Sigmoid colon (tissue), 6 donors: ENCODE measurements at regions not wholly inside any gene's neighbourhood (a gene's known extent, or its start where the extent isn't known, plus 50 kb on each side); places are given as distances from the start of the nearest gene placed in this dataset.

Experiments
- DNase-seq: peaks from one replicate; pipeline ENCODE4 v3.0.0-alpha.2; 2019
- H3K27ac ChIP-seq, 4 donors: fragments of 200-600 bp; sonication (generic); one replicate each; pipeline ENCODE4 v1.5.1; 2016 to 2019; ENCODE audit warnings: mild to moderate bottlenecking in 1 of 4
- H3K27me3 ChIP-seq, 3 donors: fragments of 200-600 bp; sonication (generic); one replicate each; pipeline ENCODE4 v1.5.1; 2019; ENCODE audit warnings: mild to moderate bottlenecking in 1 of 3
- H3K36me3 ChIP-seq, 4 donors: fragments of 200-600 bp; sonication (generic); one replicate each; pipeline ENCODE4 v1.5.1; 2016 to 2019
- H3K4me1 ChIP-seq, 4 donors: fragments of 200-600 bp; sonication (generic); one replicate each; pipeline ENCODE4 v1.5.1; 2017 to 2019
- H3K4me3 ChIP-seq, 4 donors: fragments of 200-600 bp; sonication (generic); one replicate each; pipeline ENCODE4 v1.5.1; 2017 to 2019; ENCODE audit warnings: mild to moderate bottlenecking in 2 of 4, moderate library complexity in 1 of 4
- H3K9me3 ChIP-seq, 4 donors: fragments of 200-600 bp in 3 of 4; sonication (generic) in 3 of 4; one replicate each; pipeline versions ENCODE4 v1.5.1 to v1.6.1; 2013 to 2019
- CTCF ChIP-seq, 4 experiments: fragments of 450-650 bp in 3 of 4; fragments of 200-600 bp in 1 of 4; IDR thresholded peaks; one replicate each; pipeline ENCODE4 v1.5.1; 2016 to 2019; ENCODE audit warnings: antibody characterized with exemption in 4 of 4, mild to moderate bottlenecking in 3 of 4, moderate library complexity in 2 of 4
- EP300 ChIP-seq, 4 donors: sonication (generic); formaldehyde crosslinking; IDR thresholded peaks; one replicate each; pipeline ENCODE4 v1.6.1; 2017; ENCODE audit warnings: antibody characterized with exemption in 4 of 4
- POLR2A ChIP-seq, 2 donors: fragments of 450-650 bp; IDR thresholded peaks; one replicate each; pipeline ENCODE4 v1.6.1; 2016; ENCODE audit warnings: antibody characterized with exemption in 2 of 2, mild to moderate bottlenecking in 2 of 2, moderate library complexity in 2 of 2
- POLR2AphosphoS5 ChIP-seq, 4 donors: sonication (generic); formaldehyde crosslinking; IDR thresholded peaks; one replicate each; pipeline ENCODE4 v1.6.1; 2017; ENCODE audit warnings: antibody characterized with exemption in 4 of 4
- WGBS, 2 donors: extraction: QIAGEN DNeasy Blood & Tissue Kit; methylation state at CpG; one replicate each; pipeline ENCODE4 v1.1.7; 2013; 5-methylcytosine and 5-hydroxymethylcytosine counted together
- intact Hi-C: fragments of 100-400 bp; cut with DNase I; formaldehyde crosslinking; loops from one replicate; pipeline ENCODE4 v1.15.1; 2023
- donor health status: healthy with polysubstance abuse.
- donor health status: healthy.

DNA sequence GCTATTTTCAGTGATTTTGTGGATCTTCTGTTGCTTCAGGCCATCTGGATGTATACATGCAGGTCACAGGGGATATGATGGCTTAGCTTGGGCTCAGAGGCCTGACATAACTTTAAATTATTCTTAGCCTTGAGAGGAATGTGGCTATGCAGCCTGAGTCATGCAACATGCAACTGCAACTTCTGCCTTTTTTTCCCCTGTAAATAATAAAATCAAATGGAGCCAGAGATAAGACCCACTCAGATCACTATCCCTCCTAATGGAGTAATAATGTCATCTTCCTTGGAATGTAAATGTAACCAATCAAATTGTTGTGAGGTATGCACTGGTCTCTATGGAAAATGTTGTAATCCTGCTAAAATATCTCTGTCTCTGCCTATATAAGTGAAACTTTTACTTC lies 54.9 kb downstream of the MAGEB17 start:
- Histone ChIP-seq H3K4me1 (no peaks in the 10 kb centered on the region), H3K36me3 (no peaks in the 10 kb centered on the region), H3K4me3 (no peak overlapping the region), H3K27ac (no peak overlapping the region), H3K9me3 (no peaks in the 10 kb centered on the region), H3K27me3 (no peaks in the 10 kb centered on the region)
- intact Hi-C loops = no loop called here
- no peak for TF ChIP-seq POLR2AphosphoS5 (IDR thresholded peaks at IDR 0.05)
- TF ChIP-seq EP300 (IDR thresholded peaks at IDR 0.05) = no peak
- no peak for TF ChIP-seq CTCF (IDR thresholded peaks at IDR 0.05)
- no peak for TF ChIP-seq POLR2A (IDR thresholded peaks at IDR 0.05)
- DNase-seq = no peak

GRCh38 chrX:16223385-16223784 lies 56.1 kb downstream of the MAGEB17 start:
- 89 to 100% methylated on average over 1 of the region's 1 CpG for WGBS, 2 donors
- Histone ChIP-seq H3K4me1 (no peaks in the 10 kb centered on the region), H3K27me3 (no peaks in the 10 kb centered on the region), H3K4me3 (no peak overlapping the region), H3K9me3 (no peaks in the 10 kb centered on the region), H3K27ac (no peak overlapping the region), H3K36me3 (no peaks in the 10 kb centered on the region)
- intact Hi-C loops = no loop called here
- no peak for DNase-seq
- TF ChIP-seq EP300 (IDR thresholded peaks at IDR 0.05) (no peak), POLR2AphosphoS5 (IDR thresholded peaks at IDR 0.05) (no peak), POLR2A (IDR thresholded peaks at IDR 0.05) (no peak), CTCF (IDR thresholded peaks at IDR 0.05) (no peak)

DNA sequence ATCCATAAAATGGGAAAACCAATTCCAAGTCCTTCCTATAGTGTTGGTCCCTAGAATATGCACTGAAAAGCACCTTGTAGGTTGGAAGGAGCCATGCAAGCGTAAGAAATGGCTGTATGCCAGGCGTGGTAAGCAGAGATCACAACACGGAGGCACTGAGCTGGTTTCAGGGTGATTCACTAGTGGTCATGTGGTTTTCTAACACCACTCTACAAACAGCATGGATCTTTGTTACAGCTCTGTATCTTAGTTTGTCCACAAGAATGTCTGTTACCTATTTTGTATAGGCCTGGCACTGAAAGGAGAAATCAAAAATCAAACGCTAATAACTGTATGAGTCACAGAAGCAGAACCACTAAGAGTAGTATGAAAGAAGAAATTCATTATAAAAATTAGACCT lies 71.9 kb downstream of the MAGEB17 start:
- 89 to 90% methylated on average over 4 of the region's 4 CpGs for WGBS, 2 donors
- Histone ChIP-seq H3K27ac (no peak overlapping the region), H3K36me3 (no peaks in the 10 kb centered on the region), H3K4me3 (no peak overlapping the region), H3K4me1 (no peaks in the 10 kb centered on the region), H3K27me3 (no peaks in the 10 kb centered on the region), H3K9me3 (no peaks in the 10 kb centered on the region)
- no peak for DNase-seq
- TF ChIP-seq CTCF (IDR thresholded peaks at IDR 0.05) = no peak
- no peak for TF ChIP-seq EP300 (IDR thresholded peaks at IDR 0.05)
- no peak for TF ChIP-seq POLR2AphosphoS5 (IDR thresholded peaks at IDR 0.05)
- no peak for TF ChIP-seq POLR2A (IDR thresholded peaks at IDR 0.05)
- intact Hi-C loops = no loop called here

- WGBS, 2 donors = 80 to 90% methylated on average over 2 of the region's 2 CpGs
- TF ChIP-seq CTCF (IDR thresholded peaks at IDR 0.05) = no peak
- TF ChIP-seq EP300 (IDR thresholded peaks at IDR 0.05) = no peak
- TF ChIP-seq POLR2A (IDR thresholded peaks at IDR 0.05) = no peak
- TF ChIP-seq POLR2AphosphoS5 (IDR thresholded peaks at IDR 0.05) = no peak
- H3K9me3 ChIP-seq = no peaks in the 10 kb centered on the region
- no peaks in the 10 kb centered on the region for H3K27me3 ChIP-seq
- intact Hi-C loops = no loop called here
- H3K4me3 ChIP-seq = no peak overlapping the region
- H3K36me3 ChIP-seq = no peaks in the 10 kb centered on the region
- H3K4me1 ChIP-seq = no peaks in the 10 kb centered on the region
- no peak for DNase-seq
- H3K27ac ChIP-seq = no peak overlapping the region
These were observed 73.1 kb downstream of the MAGEB17 start for GRCh38 chrX:16240231-16240905.

- H3K36me3 ChIP-seq = no peaks in the 10 kb centered on the region
- TF ChIP-seq CTCF (IDR thresholded peaks at IDR 0.05) = no peak
- no peak for TF ChIP-seq POLR2AphosphoS5 (IDR thresholded peaks at IDR 0.05)
- TF ChIP-seq EP300 (IDR thresholded peaks at IDR 0.05) = no peak
- no peak for TF ChIP-seq POLR2A (IDR thresholded peaks at IDR 0.05)
- H3K27me3 ChIP-seq = no peaks in the 10 kb centered on the region
- DNase-seq = no peak
- no peaks in the 10 kb centered on the region for H3K4me1 ChIP-seq
- intact Hi-C loops = no loop called here
- H3K4me3 ChIP-seq = no peak overlapping the region
- no peak overlapping the region for H3K27ac ChIP-seq
- H3K9me3 ChIP-seq = no peaks in the 10 kb centered on the region
These were observed 73.7 kb downstream of the MAGEB17 start for GRCh38 chrX:16240968-16241367.
